Heart right ventricle (tissue), 16 donors: ENCODE measurements at regions not wholly inside any gene's neighbourhood (a gene's known extent, or its start where the extent isn't known, plus 50 kb on each side); places are given as distances from the start of the nearest gene placed in this dataset.

Source experiments
- ATAC-seq, 8 donors: fragments of 200-7000 bp; cut with Tn5 transposase; one replicate each; pipeline ENCODE4 v1.9.1; 2020; ENCODE audit warnings: mild to moderate bottlenecking in 8 of 8, moderate library complexity in 8 of 8, moderate number of reproducible peaks in 1 of 8
- DNase-seq, 2 donors: peaks; one replicate each; pipeline ENCODE4 v3.0.0-alpha.2; 2020
- H3K27ac ChIP-seq, 10 donors: fragments of 200-600 bp; sonication (generic) in 2 of 10; one replicate each; pipeline versions ENCODE4 v1.5.0 to v1.8.0; 2020 to 2022; ENCODE audit warnings: mild to moderate bottlenecking in 3 of 10
- H3K27me3 ChIP-seq, 7 donors: fragments of 200-600 bp; one replicate each; pipeline ENCODE4 v1.8.0; 2021 to 2022; ENCODE audit warnings: mild to moderate bottlenecking in 2 of 7
- H3K36me3 ChIP-seq, 9 donors: fragments of 200-600 bp; sonication (generic) in 1 of 9; one replicate each; pipeline versions ENCODE4 v1.5.0 to v1.8.0; 2020 to 2022; ENCODE audit warnings: mild to moderate bottlenecking in 2 of 9
- H3K4me1 ChIP-seq, 9 donors: fragments of 200-600 bp; sonication (generic) in 1 of 9; one replicate each; pipeline versions ENCODE4 v1.5.0 to v1.8.0; 2020 to 2022; ENCODE audit warnings: mild to moderate bottlenecking in 4 of 9
- H3K4me3 ChIP-seq, 10 donors: fragments of 200-600 bp; sonication (generic) in 2 of 10; one replicate each; pipeline versions ENCODE4 v1.5.0 to v1.8.0; 2020 to 2022; ENCODE audit warnings: mild to moderate bottlenecking in 7 of 10, moderate library complexity in 2 of 10
- H3K9me3 ChIP-seq, 11 donors: fragments of 200-600 bp in 10 of 11; sonication (generic) in 2 of 11; one replicate each; pipeline versions ENCODE4 v1.5.0 to v1.8.0; 2013 to 2022; ENCODE audit warnings: mild to moderate bottlenecking in 2 of 11, control low read depth in 1 of 11, moderate library complexity in 1 of 11
- CTCF ChIP-seq, 9 donors: fragments of 200-600 bp; sonication (generic) in 2 of 9; IDR thresholded peaks; one replicate each; pipeline versions ENCODE4 v1.5.0 to v1.8.0; 2021 to 2022; ENCODE audit warnings: antibody characterized with exemption in 9 of 9, mild to moderate bottlenecking in 5 of 9, moderate library complexity in 1 of 9
- WGBS, 2 donors: extraction: QIAGEN DNeasy Blood & Tissue Kit; methylation state at CpG; one replicate each; pipeline ENCODE4 v1.1.7; 2013; ENCODE audit warnings: inconsistent platforms in 1 of 2; 5-methylcytosine and 5-hydroxymethylcytosine counted together
- intact Hi-C, 10 donors: fragments of 100-400 bp; cut with DNase I; formaldehyde crosslinking; loops; one replicate each; pipeline versions ENCODE4 v1.11.1 to v1.14.2; 2022
- donor health status: Arrhythmogenic right ventricular cardiomyopathy.
- donor health status: ischemic (EF 13 %, LVEDD 7.1; RV severe dilation, severe dysfunction).
- donor health status: healthy with polysubstance abuse.
- donor health status: DM: no; HTN: yes; CAD: no.
- donor health status: DM: no; HTN: no; CAD: no.
- donor health status: ischemic (EF 25% LVEDD 6.9; RV normal size, moderate dysfunction).
- donor health status: ischemic (EF 25% LVEDD 5.7; RV mildly dilated, moderate dysfunction).
- donor health status: healthy.
- donor health status: DM: yes; HTN: yes; CAD: no.
- donor health status: Ischemic cardiomyopathy.
- donor health status: ischemic (EF 35%, LVEDD 5.7; RV mildly dilated, moderate dysfunction).
- donor health status: nonischemic (EF 11% LVEDD 7.7; RV severe dilation, severe dysfunction).
- donor health status: DM: yes; HTN: yes; CAD: no.
- donor health status: PGD.
- donor health status: ischemic (EF 29% LVEDD 5.4; RV normal size, mild dysfunction).
- donor health status: nonischemic (EF 23%, LVEDD 6.1; RV moderate dilation, normal function).

GRCh38 chr3:168808596-168808995 lies 712.9 kb upstream of the GOLIM4 start:
- intact Hi-C loops, result no loop called here
- Histone ChIP-seq H3K36me3 (no peaks in the 10 kb centered on the region), H3K4me1 (no peaks in the 10 kb centered on the region), H3K27ac (no peak overlapping the region), H3K27me3 (no peaks in the 10 kb centered on the region), H3K4me3 (no peak overlapping the region), H3K9me3 (no peaks in the 10 kb centered on the region)
- 89 to 93% methylated on average over 3 of the region's 3 CpGs for WGBS, 2 donors
- TF ChIP-seq CTCF (IDR thresholded peaks at IDR 0.05), result no peak
- no peak for DNase-seq
- ATAC-seq, result no peak

GRCh38 chr3:168807448-168807847 lies 711.7 kb upstream of the GOLIM4 start:
- WGBS, 2 donors, result 55 to 61% methylated on average over 4 of the region's 4 CpGs
- no peaks in the 10 kb centered on the region for H3K36me3 ChIP-seq
- H3K27me3 ChIP-seq, result no peaks in the 10 kb centered on the region
- H3K9me3 ChIP-seq, result no peaks in the 10 kb centered on the region
- no peak overlapping the region for H3K4me3 ChIP-seq
- intact Hi-C loops, result no loop called here
- DNase-seq (no peak), ATAC-seq (no peak)
- no peak overlapping the region for H3K27ac ChIP-seq
- TF ChIP-seq CTCF (IDR thresholded peaks at IDR 0.05), result no peak
- no peaks in the 10 kb centered on the region for H3K4me1 ChIP-seq

DNA sequence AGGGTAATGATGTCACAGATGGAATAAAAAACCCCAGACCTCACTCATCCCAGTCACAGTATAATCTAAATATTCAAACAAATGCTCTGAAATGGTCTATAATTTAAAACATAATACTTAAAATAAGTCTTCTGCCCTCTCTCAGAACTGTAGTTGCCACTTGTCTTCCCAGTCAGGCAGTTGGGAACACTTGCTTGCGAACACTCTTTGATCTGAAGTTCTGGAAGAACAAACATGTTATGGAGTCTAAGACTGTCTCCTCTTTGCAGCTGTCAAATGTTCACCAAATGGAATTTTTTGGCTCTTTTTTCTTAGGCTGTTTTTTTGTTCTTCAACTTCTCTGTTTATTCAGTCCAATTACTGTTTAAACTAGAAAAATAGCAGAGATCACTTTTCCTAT lies 711.1 kb upstream of the GOLIM4 start:
- Histone ChIP-seq H3K9me3 (no peaks in the 10 kb centered on the region), H3K4me3 (no peak overlapping the region), H3K27me3 (no peaks in the 10 kb centered on the region), H3K4me1 (no peaks in the 10 kb centered on the region), H3K27ac (no peak overlapping the region), H3K36me3 (no peaks in the 10 kb centered on the region)
- ATAC-seq (no peak), DNase-seq (no peak)
- no peak for TF ChIP-seq CTCF (IDR thresholded peaks at IDR 0.05)
- WGBS, 2 donors, result 95 to 96% methylated on average over 1 of the region's 1 CpG
- intact Hi-C loops, result no loop called here

DNA sequence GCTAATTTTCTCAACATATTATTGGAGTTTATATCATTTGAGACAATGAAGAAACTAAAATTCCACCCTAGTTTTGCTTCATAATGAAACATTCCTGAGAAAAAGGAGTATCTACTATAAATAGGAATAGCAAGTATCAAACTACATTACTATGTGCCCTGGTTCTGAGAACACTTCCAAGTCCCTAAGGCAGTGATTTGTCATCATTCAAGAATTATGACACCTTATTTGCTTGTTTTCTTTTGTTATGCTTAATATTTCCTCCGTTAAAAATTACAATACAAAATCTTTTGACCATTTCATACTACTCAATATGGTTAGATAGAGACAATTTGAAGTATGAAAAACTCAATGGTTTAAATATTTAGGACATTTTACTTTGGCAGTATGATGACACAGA lies 707.8 kb upstream of the GOLIM4 start:
- no peaks in the 10 kb centered on the region for H3K36me3 ChIP-seq
- TF ChIP-seq CTCF (IDR thresholded peaks at IDR 0.05), result no peak
- no peak overlapping the region for H3K27ac ChIP-seq
- no peaks in the 10 kb centered on the region for H3K4me1 ChIP-seq
- H3K4me3 ChIP-seq, result no peak overlapping the region
- 86 to 89% methylated on average over 1 of the region's 1 CpG for WGBS, 2 donors
- intact Hi-C loops, result no loop called here
- no peaks in the 10 kb centered on the region for H3K27me3 ChIP-seq
- no peak for DNase-seq
- ATAC-seq, result no peak
- no peaks in the 10 kb centered on the region for H3K9me3 ChIP-seq

GRCh38 chr3:168802766-168803165 lies 707.0 kb upstream of the GOLIM4 start:
- H3K9me3 ChIP-seq, result no peaks in the 10 kb centered on the region
- 73 to 93% methylated on average over 4 of the region's 4 CpGs for WGBS, 2 donors
- intact Hi-C loops, result no loop called here
- H3K27ac ChIP-seq, result no peak overlapping the region
- no peaks in the 10 kb centered on the region for H3K4me1 ChIP-seq
- no peak overlapping the region for H3K4me3 ChIP-seq
- H3K36me3 ChIP-seq, result no peaks in the 10 kb centered on the region
- ATAC-seq, result no peak
- TF ChIP-seq CTCF (IDR thresholded peaks at IDR 0.05), result no peak
- no peak for DNase-seq
- H3K27me3 ChIP-seq, result no peaks in the 10 kb centered on the region
